ENCODE measurements at regions not wholly inside any gene's neighbourhood (a gene's known extent, or its start where the extent isn't known, plus 50 kb on each side); places are given as distances from the start of the nearest gene placed in this dataset.

DNA sequence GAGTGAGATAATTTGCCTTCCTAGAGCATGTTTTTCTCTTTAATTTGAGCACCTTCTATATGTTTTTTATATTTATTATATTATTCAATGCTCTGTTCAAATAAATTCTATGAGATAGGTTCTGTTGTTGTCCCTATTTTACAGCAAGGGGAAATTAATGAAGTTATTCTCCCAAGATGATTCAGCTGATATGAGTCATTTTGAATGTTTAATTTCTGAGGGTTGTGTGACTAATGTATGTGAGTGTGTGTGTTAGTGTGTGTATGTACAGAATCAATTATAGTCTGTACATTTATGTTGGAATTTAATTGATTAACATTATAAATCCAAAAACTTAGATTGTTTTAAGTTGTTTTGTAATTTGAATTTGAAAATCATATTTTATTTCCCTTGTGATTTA is 1536.7 kb upstream of the B3GALT2 start:
- TF ChIP-seq, protein P1, sequence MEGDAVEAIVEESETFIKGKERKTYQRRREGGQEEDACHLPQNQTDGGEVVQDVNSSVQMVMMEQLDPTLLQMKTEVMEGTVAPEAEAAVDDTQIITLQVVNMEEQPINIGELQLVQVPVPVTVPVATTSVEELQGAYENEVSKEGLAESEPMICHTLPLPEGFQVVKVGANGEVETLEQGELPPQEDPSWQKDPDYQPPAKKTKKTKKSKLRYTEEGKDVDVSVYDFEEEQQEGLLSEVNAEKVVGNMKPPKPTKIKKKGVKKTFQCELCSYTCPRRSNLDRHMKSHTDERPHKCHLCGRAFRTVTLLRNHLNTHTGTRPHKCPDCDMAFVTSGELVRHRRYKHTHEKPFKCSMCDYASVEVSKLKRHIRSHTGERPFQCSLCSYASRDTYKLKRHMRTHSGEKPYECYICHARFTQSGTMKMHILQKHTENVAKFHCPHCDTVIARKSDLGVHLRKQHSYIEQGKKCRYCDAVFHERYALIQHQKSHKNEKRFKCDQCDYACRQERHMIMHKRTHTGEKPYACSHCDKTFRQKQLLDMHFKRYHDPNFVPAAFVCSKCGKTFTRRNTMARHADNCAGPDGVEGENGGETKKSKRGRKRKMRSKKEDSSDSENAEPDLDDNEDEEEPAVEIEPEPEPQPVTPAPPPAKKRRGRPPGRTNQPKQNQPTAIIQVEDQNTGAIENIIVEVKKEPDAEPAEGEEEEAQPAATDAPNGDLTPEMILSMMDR (IDR thresholded peaks at IDR 0.05; ENCODE audit: extremely low read depth in 1 of 2, insufficient read depth in 1 of 2, low read depth in 1 of 2, low read length in 2 of 2) = no peak
- TF ChIP-seq POLR2A (IDR thresholded peaks at IDR 0.05; ENCODE audit: low read depth, low read length) = no peak
